HepG2 (cell line): ENCODE measurements at regions not wholly inside any gene's neighbourhood (a gene's known extent, or its start where the extent isn't known, plus 50 kb on each side); places are given as distances from the start of the nearest gene placed in this dataset.

Experiments
- ATAC-seq: fragments of 200-7000 bp; cut with Tn5 transposase; 3 replicates; pipeline ENCODE4 v1.9.1; 2020; ENCODE audit warnings: mild to moderate bottlenecking, moderate library complexity
- BruUV-seq: library from RNA; stranded (reverse); fragments of 400-500 nt; replicated peaks from 2 replicates; lab custom pipeline; 2021; lab: Mats Ljungman, UMichigan
- CTCF ChIA-PET: fragments of 300-600 bp; formaldehyde crosslinking; extraction: SDS; loops from one replicate; lab custom pipeline; 2021; ENCODE audit warnings: low total read pairs, inconsistent platforms, low intra/inter-chr PET ratio; lab: Yijun Ruan, JAX
- POLR2A ChIA-PET: fragments of 350-600 bp; sonication (Branson Sonifier 250); formaldehyde crosslinking; loops from one replicate; lab custom pipeline; 2020; ENCODE audit warnings: antibody characterized with exemption, inconsistent platforms; lab: Yijun Ruan, JAX
- DNase-seq: peaks from one replicate; pipeline ENCODE4 v3.0.0-alpha.2; 2015; ENCODE audit warnings: low spot score
- FAIRE-seq: peaks from 3 replicates; lab custom pipeline; 2011; peaks lifted over from hg19 to GRCh38; lab: Jason Lieb, UNC
- H2AFZ ChIP-seq: one replicate; pipeline ENCODE4 v1.6.1; 2011; ENCODE audit warnings: low read length, inconsistent platforms
- H3K27ac ChIP-seq: fragments of 300-600 bp; 3 replicates; pipeline ENCODE4 v1.8.0; 2011; ENCODE audit warnings: mixed run types, mild to moderate bottlenecking, mixed read lengths, low read length, inconsistent platforms; ENCODE audit not compliant: insufficient read depth; ENCODE audit errors: extremely low read length
- H3K27me3 ChIP-seq, 2 experiments: fragments of 200-600 bp in 1 of 2; 2 replicates in 1 of 2; 3 replicates in 1 of 2; pipeline versions ENCODE4 v1.6.0 to v1.8.0; 2011; ENCODE audit warnings: low read length in 2 of 2, mild to moderate bottlenecking in 2 of 2, moderate library complexity in 2 of 2, inconsistent platforms in 1 of 2; ENCODE audit not compliant: insufficient read depth in 2 of 2, control insufficient read depth in 1 of 2
- H3K36me3 ChIP-seq, 2 experiments: fragments of 200-600 bp in 1 of 2; replicated peaks in 1 of 2; 2 replicates in 1 of 2; 3 replicates in 1 of 2; pipeline versions ENCODE4 v1.5.1 to v1.8.0; 2011; ENCODE audit warnings: low read length in 2 of 2, inconsistent platforms in 1 of 2; ENCODE audit not compliant: insufficient read depth in 2 of 2, control insufficient read depth in 1 of 2
- H3K4me1 ChIP-seq: 2 replicates; pipeline ENCODE4 v1.5.1; 2012; ENCODE audit warnings: low read length, inconsistent platforms; ENCODE audit not compliant: insufficient read depth
- H3K4me2 ChIP-seq: 2 replicates; pipeline ENCODE4 v1.6.0; 2011; ENCODE audit warnings: low read depth, low read length, inconsistent platforms
- H3K4me3 ChIP-seq, 3 experiments: fragments of 200-600 bp in 1 of 3; sonication (generic), shearing (Covaris generic) in 1 of 3; replicated peaks in 1 of 3; 2 replicates each; pipeline ENCODE4 v1.5.1; 2011 to 2016; ENCODE audit warnings: low read length in 3 of 3, inconsistent platforms in 2 of 3, low read depth in 2 of 3, mild to moderate bottlenecking in 2 of 3, control low read depth in 1 of 3, mixed read lengths in 1 of 3; ENCODE audit not compliant: insufficient read depth in 1 of 3
- H3K79me2 ChIP-seq: one replicate; pipeline ENCODE4 v1.6.1; 2011; ENCODE audit warnings: low read length, inconsistent platforms; ENCODE audit not compliant: insufficient read depth
- H3K9ac ChIP-seq: 2 replicates; pipeline ENCODE4 v1.6.0; 2011; ENCODE audit warnings: mild to moderate bottlenecking, low read depth, low read length, inconsistent platforms; ENCODE audit not compliant: insufficient read depth
- H3K9me3 ChIP-seq: 2 replicates; pipeline ENCODE4 v1.5.1; 2012; ENCODE audit warnings: mild to moderate bottlenecking, low read length
- H4K20me1 ChIP-seq: 2 replicates; pipeline ENCODE4 v1.6.0; 2011; ENCODE audit warnings: inconsistent platforms, mild to moderate bottlenecking, low read length, moderate library complexity; ENCODE audit not compliant: insufficient read depth
- CBFB ChIP-seq: sonication (generic); formaldehyde crosslinking; IDR thresholded peaks from 2 replicates; pipeline ENCODE4 v1.4.0; 2020; ENCODE audit warnings: missing genetic modification reagents
- CBX2 ChIP-seq, 2 experiments: fragments of 200-600 bp in 1 of 2; sonication (generic); formaldehyde crosslinking in 1 of 2; IDR thresholded peaks; 2 replicates each; pipeline versions ENCODE4 v1.7.0 to v1.8.1; 2018 to 2022; ENCODE audit warnings: low read depth in 2 of 2, low read length in 1 of 2, mild to moderate bottlenecking in 1 of 2, missing genetic modification reagents in 1 of 2
- KDM5B ChIP-seq: sonication (generic); formaldehyde crosslinking; IDR thresholded peaks from 2 replicates; pipeline ENCODE4 v1.4.0; 2020; ENCODE audit warnings: missing genetic modification reagents, mild to moderate bottlenecking, borderline replicate concordance
- MATR3 ChIP-seq: sonication (generic); formaldehyde crosslinking; IDR thresholded peaks from 2 replicates; pipeline ENCODE4 v1.4.0; 2020; ENCODE audit warnings: missing genetic modification reagents
- NFATC3 ChIP-seq: sonication (generic); formaldehyde crosslinking; IDR thresholded peaks from 2 replicates; pipeline ENCODE4 v1.5.1; 2020; ENCODE audit warnings: mild to moderate bottlenecking, missing genetic modification reagents
- ONECUT2 ChIP-seq: sonication (generic); formaldehyde crosslinking; IDR thresholded peaks from 2 replicates; pipeline ENCODE4 v1.4.0; 2020; ENCODE audit warnings: missing genetic modification reagents
- POGZ ChIP-seq: sonication (generic); formaldehyde crosslinking; IDR thresholded peaks from 2 replicates; pipeline ENCODE4 v1.4.0; 2020; ENCODE audit warnings: mild to moderate bottlenecking, missing genetic modification reagents
- REXO4 ChIP-seq: sonication (generic); formaldehyde crosslinking; IDR thresholded peaks from 2 replicates; pipeline ENCODE4 v1.8.0; 2022; ENCODE audit warnings: missing genetic modification reagents, mild to moderate bottlenecking, borderline replicate concordance
- RFX3 ChIP-seq: IDR thresholded peaks from 2 replicates; pipeline ENCODE4 v1.6.1; 2016; ENCODE audit warnings: missing biosample characterization, missing genetic modification reagents
- SMARCE1 ChIP-seq: fragments of 450-650 bp; IDR thresholded peaks from 2 replicates; pipeline ENCODE4 v1.6.1; 2017; ENCODE audit warnings: borderline replicate concordance
- ZC3H13 ChIP-seq: sonication (generic); formaldehyde crosslinking; IDR thresholded peaks from 2 replicates; pipeline ENCODE4 v1.8.1; 2023; ENCODE audit warnings: mild to moderate bottlenecking, missing genetic modification reagents, moderate library complexity
- ZNF768 ChIP-seq: sonication (generic); formaldehyde crosslinking; IDR thresholded peaks from 2 replicates; pipeline ENCODE4 v1.4.0; 2020; ENCODE audit warnings: missing genetic modification reagents
- ZSCAN25 ChIP-seq: sonication (generic); formaldehyde crosslinking; IDR thresholded peaks from 2 replicates; pipeline ENCODE4 v1.8.0; 2022; ENCODE audit warnings: mild to moderate bottlenecking, missing genetic modification reagents
- WGBS: methylation state at CpG from one replicate; pipeline ENCODE4 v1.1.6; 2017; ENCODE audit warnings: low lambda C conversion rate; 5-methylcytosine and 5-hydroxymethylcytosine counted together
- in situ Hi-C: cut with HindIII; loops from 2 replicates; pipeline ENCODE4 v1.10.0; 2017; ENCODE audit warnings: low pct_unique_long_range_greater_than_20kb; ENCODE audit not compliant: extremely low pct_ligation_motif_present
- intact Hi-C: fragments of 100-400 bp; cut with micrococcal nuclease; formaldehyde crosslinking; loops from one replicate; pipeline ENCODE4 v1.10.0; 2022; ENCODE audit not compliant: unreplicated experiment
- TF ChIP-seq, protein P1 (sequence below): sonication (generic); formaldehyde crosslinking; IDR thresholded peaks from 2 replicates; pipeline ENCODE4 v1.4.0; 2020; ENCODE audit warnings: missing genetic modification reagents, mild to moderate bottlenecking, borderline replicate concordance
- TF ChIP-seq, protein P2 (sequence below): sonication (generic); formaldehyde crosslinking; IDR thresholded peaks from 2 replicates; pipeline ENCODE4 v1.8.0; 2022; ENCODE audit warnings: mild to moderate bottlenecking, missing genetic modification reagents, borderline replicate concordance
- TF ChIP-seq, protein P3 (sequence below): sonication (generic); formaldehyde crosslinking; IDR thresholded peaks from 2 replicates; pipeline ENCODE4 v1.8.0; 2022; ENCODE audit warnings: mild to moderate bottlenecking, missing genetic modification reagents, moderate library complexity
- TF ChIP-seq, protein P4 (sequence below): sonication (generic); formaldehyde crosslinking; IDR thresholded peaks from 2 replicates; pipeline ENCODE4 v1.5.1; 2020; ENCODE audit warnings: missing genetic modification reagents, mild to moderate bottlenecking, borderline replicate concordance

DNA sequence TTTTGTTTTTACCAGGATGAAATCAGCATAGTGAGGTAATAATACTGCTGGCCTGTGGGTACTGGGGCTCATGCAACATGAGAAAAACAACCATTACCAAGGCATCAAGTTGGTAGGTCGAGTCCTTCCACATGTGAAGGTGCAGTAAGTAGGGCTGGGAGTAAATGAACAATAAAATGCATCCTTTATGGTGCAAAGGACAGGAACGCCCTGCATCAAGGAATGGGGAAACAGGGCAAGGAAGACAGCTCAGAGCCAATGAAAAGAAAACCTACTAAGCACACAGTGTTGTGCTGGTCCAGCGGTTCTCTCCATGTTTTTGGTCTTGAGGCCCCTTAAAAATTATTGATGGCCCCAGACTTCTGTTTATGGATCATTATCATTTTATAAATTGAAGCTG lies 168.5 kb upstream of the TPM1 start (continued):
- TF ChIP-seq, protein P1, sequence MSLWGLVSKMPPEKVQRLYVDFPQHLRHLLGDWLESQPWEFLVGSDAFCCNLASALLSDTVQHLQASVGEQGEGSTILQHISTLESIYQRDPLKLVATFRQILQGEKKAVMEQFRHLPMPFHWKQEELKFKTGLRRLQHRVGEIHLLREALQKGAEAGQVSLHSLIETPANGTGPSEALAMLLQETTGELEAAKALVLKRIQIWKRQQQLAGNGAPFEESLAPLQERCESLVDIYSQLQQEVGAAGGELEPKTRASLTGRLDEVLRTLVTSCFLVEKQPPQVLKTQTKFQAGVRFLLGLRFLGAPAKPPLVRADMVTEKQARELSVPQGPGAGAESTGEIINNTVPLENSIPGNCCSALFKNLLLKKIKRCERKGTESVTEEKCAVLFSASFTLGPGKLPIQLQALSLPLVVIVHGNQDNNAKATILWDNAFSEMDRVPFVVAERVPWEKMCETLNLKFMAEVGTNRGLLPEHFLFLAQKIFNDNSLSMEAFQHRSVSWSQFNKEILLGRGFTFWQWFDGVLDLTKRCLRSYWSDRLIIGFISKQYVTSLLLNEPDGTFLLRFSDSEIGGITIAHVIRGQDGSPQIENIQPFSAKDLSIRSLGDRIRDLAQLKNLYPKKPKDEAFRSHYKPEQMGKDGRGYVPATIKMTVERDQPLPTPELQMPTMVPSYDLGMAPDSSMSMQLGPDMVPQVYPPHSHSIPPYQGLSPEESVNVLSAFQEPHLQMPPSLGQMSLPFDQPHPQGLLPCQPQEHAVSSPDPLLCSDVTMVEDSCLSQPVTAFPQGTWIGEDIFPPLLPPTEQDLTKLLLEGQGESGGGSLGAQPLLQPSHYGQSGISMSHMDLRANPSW (CRISPR knock-in tag): no peak
- TF ChIP-seq KDM5B (CRISPR knock-in tag): no peak
- TF ChIP-seq CBX2 (IDR thresholded peaks at IDR 0.05; ENCODE audit: low read depth, low read length): no peak
- no peak for TF ChIP-seq CBX2 (CRISPR knock-in tag; IDR thresholded peaks at IDR 0.05; ENCODE audit: low read depth)
- TF ChIP-seq SMARCE1: no peak
- TF ChIP-seq ZNF768 (CRISPR knock-in tag): no peak
- TF ChIP-seq, protein P2, sequence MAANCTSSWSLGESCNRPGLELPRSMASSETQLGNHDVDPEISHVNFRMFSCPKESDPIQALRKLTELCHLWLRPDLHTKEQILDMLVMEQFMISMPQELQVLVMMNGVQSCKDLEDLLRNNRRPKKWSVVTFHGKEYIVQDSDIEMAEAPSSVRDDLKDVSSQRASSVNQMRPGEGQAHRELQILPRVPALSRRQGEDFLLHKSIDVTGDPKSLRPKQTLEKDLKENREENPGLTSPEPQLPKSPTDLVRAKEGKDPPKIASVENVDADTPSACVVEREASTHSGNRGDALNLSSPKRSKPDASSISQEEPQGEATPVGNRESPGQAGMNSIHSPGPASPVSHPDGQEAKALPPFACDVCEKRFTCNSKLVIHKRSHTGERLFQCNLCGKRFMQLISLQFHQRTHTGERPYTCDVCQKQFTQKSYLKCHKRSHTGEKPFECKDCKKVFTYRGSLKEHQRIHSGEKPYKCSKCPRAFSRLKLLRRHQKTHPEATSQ (CRISPR knock-in tag): no peak
- TF ChIP-seq, protein P3, sequence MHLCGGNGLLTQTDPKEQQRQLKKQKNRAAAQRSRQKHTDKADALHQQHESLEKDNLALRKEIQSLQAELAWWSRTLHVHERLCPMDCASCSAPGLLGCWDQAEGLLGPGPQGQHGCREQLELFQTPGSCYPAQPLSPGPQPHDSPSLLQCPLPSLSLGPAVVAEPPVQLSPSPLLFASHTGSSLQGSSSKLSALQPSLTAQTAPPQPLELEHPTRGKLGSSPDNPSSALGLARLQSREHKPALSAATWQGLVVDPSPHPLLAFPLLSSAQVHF (CRISPR knock-in tag): no peak

DNA sequence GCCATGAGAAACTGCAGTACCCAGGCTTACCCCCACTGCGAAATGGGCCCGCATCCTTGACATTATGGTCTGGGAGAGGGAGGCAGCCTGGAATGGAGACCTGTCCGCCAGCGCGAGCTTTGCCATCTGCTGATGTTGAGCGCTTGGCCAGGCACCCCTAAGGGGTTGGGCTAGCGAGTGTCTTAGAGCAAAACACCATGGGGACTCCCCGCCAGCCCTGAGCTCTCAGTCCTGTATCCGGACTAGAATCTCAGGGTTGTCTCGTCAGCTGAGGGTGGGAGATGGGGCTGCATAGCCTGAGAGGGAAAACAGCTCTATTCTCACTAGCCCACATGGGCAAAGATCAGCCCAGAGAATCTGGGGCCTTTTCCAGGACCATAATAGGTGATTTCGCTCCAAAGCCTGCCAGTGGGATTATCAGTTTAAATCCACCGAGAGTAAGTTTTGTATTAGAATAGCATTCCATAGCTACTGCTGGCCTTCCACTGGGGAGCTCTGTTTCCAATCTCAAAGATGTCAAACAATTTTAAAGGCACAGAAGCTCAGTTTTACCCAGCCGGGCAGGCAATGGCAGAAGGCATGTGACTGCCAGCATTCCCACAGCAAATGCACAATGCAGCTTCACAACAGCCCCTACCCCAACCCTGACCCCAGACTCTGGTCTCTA lies 167.5 kb upstream of the TPM1 start:
- H3K4me1 ChIP-seq: peaks cover 18% of the 10 kb centered on the region
- H3K9ac ChIP-seq: no peak overlapping the region
- intact Hi-C loops (no loop called here), in situ Hi-C loops (no loop called here)
- no peak overlapping the region for H3K4me3 ChIP-seq
- WGBS: 92% methylated on average over 8 of the region's 13 CpGs
- DNase-seq (no peak), ATAC-seq (no peak), FAIRE-seq (no peak)
- H3K9me3 ChIP-seq: no peaks in the 10 kb centered on the region
- POLR2A ChIA-PET: no interaction called here
- H3K27ac ChIP-seq: no peak overlapping the region
- H3K4me2 ChIP-seq: no peak overlapping the region
- H3K36me3 ChIP-seq: no peaks in the 10 kb centered on the region
- no peaks in the 10 kb centered on the region for H3K27me3 ChIP-seq
- no peaks in the 10 kb centered on the region for H4K20me1 ChIP-seq
- H2AFZ ChIP-seq: no peak overlapping the region
- H3K79me2 ChIP-seq: no peaks in the 10 kb centered on the region
- CTCF ChIA-PET: no interaction called here
- BruUV-seq: no TSS peak
- TF ChIP-seq, protein P4, sequence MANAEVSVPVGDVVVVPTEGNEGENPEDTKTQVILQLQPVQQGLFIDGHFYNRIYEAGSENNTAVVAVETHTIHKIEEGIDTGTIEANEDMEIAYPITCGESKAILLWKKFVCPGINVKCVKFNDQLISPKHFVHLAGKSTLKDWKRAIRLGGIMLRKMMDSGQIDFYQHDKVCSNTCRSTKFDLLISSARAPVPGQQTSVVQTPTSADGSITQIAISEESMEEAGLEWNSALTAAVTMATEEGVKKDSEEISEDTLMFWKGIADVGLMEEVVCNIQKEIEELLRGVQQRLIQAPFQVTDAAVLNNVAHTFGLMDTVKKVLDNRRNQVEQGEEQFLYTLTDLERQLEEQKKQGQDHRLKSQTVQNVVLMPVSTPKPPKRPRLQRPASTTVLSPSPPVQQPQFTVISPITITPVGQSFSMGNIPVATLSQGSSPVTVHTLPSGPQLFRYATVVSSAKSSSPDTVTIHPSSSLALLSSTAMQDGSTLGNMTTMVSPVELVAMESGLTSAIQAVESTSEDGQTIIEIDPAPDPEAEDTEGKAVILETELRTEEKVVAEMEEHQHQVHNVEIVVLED (CRISPR knock-in tag): no peak
- no peak for TF ChIP-seq MATR3 (CRISPR knock-in tag)
- no peak for TF ChIP-seq CBFB (CRISPR knock-in tag)
- no peak for TF ChIP-seq ZSCAN25 (CRISPR knock-in tag)
- TF ChIP-seq ZC3H13: no peak
- TF ChIP-seq POGZ (CRISPR knock-in tag): no peak
- TF ChIP-seq RFX3 (CRISPR knock-in tag): no peak
- no peak for TF ChIP-seq NFATC3 (CRISPR knock-in tag)
- no peak for TF ChIP-seq ONECUT2 (CRISPR knock-in tag)
- TF ChIP-seq REXO4: no peak
